OCI-LY7 (cell line): ENCODE measurements at regions not wholly inside any gene's neighbourhood (a gene's known extent, or its start where the extent isn't known, plus 50 kb on each side); places are given as distances from the start of the nearest gene placed in this dataset.

Experiments
- CTCF ChIP-seq: fragments of 200-600 bp; sonication (generic); conservative IDR thresholded peaks from 2 replicates; pipeline ENCODE4 v1.5.1; 2014; ENCODE audit warnings: mild to moderate bottlenecking, antibody characterized with exemption, low read length, moderate library complexity, mixed read lengths
- EZH2phosphoT487 ChIP-seq: fragments of 200-600 bp; sonication (generic); IDR thresholded peaks from 2 replicates; pipeline ENCODE4 v1.6.1; 2018; ENCODE audit warnings: low read depth, borderline replicate concordance, mild to moderate bottlenecking, mixed run types, antibody characterized with exemption, low read length, moderate library complexity, mixed read lengths

- TF ChIP-seq CTCF (no peak), EZH2phosphoT487 (no peak)
Measured at GRCh38 chr16:86372193-86372592, 138.1 kb upstream of the FOXF1 start.
